GM12878 (cell line): ENCODE measurements at regions not wholly inside any gene's neighbourhood (a gene's known extent, or its start where the extent isn't known, plus 50 kb on each side); places are given as distances from the start of the nearest gene placed in this dataset.

Source experiments
- ATAC-seq: fragments of 200-7000 bp; cut with Tn5 transposase; 3 replicates; pipeline ENCODE4 v1.9.1; 2020; ENCODE audit warnings: mild to moderate bottlenecking, moderate library complexity
- BruUV-seq: library from RNA; stranded (reverse); fragments of 400-500 nt; replicated peaks from 2 replicates; lab custom pipeline; 2021; lab: Mats Ljungman, UMichigan
- CTCF ChIA-PET: fragments of 300-600 bp; sonication (Branson Sonifier 250); formaldehyde crosslinking; extraction: SDS; loops from one replicate; lab custom pipeline; 2021; ENCODE audit warnings: inconsistent platforms; lab: Yijun Ruan, JAX
- POLR2A ChIA-PET: fragments of 350-600 bp; formaldehyde crosslinking; extraction: SDS; loops from one replicate; lab custom pipeline; 2021; ENCODE audit warnings: inconsistent platforms; lab: Charles Lee
- RAD21 ChIA-PET: fragments of 300-600 bp; sonication (Branson Sonifier 250); formaldehyde crosslinking; loops from one replicate; lab custom pipeline; 2023; ENCODE audit warnings: antibody characterized with exemption; ENCODE audit not compliant: unreplicated experiment; lab: Charles Lee
- SMC1A ChIA-PET: fragments of 300-600 bp; sonication (Branson Sonifier 250); formaldehyde crosslinking; loops from one replicate; lab custom pipeline; 2023; ENCODE audit not compliant: unreplicated experiment, uncharacterized antibody; lab: Charles Lee
- DNase-seq: peaks from one replicate; pipeline ENCODE4 v3.0.0-alpha.2; 2011; ENCODE audit warnings: low read depth, low spot score
- FAIRE-seq: peaks from 3 replicates; lab custom pipeline; 2011; peaks lifted over from hg19 to GRCh38; lab: Jason Lieb, UNC
- H2AFZ ChIP-seq: 2 replicates; pipeline ENCODE4 v1.6.0; 2011; ENCODE audit warnings: low read depth, low read length, control low read depth; ENCODE audit not compliant: control insufficient read depth
- H3K27ac ChIP-seq: 2 replicates; pipeline ENCODE4 v1.5.1; 2011; ENCODE audit warnings: control low read depth; ENCODE audit not compliant: control insufficient read depth, insufficient read depth
- H3K27me3 ChIP-seq, 2 experiments: replicated peaks in 1 of 2; 2 replicates each; pipeline versions ENCODE4 v1.6.0 to v1.6.1; 2011; ENCODE audit warnings: low read length in 1 of 2; ENCODE audit not compliant: control insufficient read depth in 2 of 2, insufficient read depth in 2 of 2
- H3K36me3 ChIP-seq, 2 experiments: 2 replicates each; pipeline ENCODE4 v1.5.1; 2011; ENCODE audit warnings: low read length in 1 of 2; ENCODE audit not compliant: control insufficient read depth in 2 of 2, insufficient read depth in 2 of 2
- H3K4me1 ChIP-seq: 2 replicates; pipeline ENCODE4 v1.6.1; 2011; ENCODE audit warnings: mild to moderate bottlenecking, low read length, moderate library complexity, mixed read lengths; ENCODE audit not compliant: control insufficient read depth, insufficient read depth
- H3K4me2 ChIP-seq: 2 replicates; pipeline ENCODE4 v1.6.0; 2011; ENCODE audit warnings: control low read depth; ENCODE audit not compliant: control insufficient read depth, insufficient read depth
- H3K4me3 ChIP-seq: fragments of 200-600 bp; sonication (generic); 2 replicates; pipeline ENCODE4 v1.5.1; 2016
- H3K79me2 ChIP-seq: 2 replicates; pipeline ENCODE4 v1.6.0; 2011; ENCODE audit warnings: low read length; ENCODE audit not compliant: control insufficient read depth, insufficient read depth
- H3K9ac ChIP-seq: 2 replicates; pipeline ENCODE4 v1.8.0; 2011; ENCODE audit warnings: low read length, control low read depth, mixed read lengths; ENCODE audit not compliant: control insufficient read depth, insufficient read depth
- H3K9me3 ChIP-seq: replicated peaks from 3 replicates; pipeline ENCODE4 v1.5.1; 2011; ENCODE audit warnings: mild to moderate bottlenecking, low read length; ENCODE audit not compliant: control insufficient read depth, insufficient read depth
- H4K20me1 ChIP-seq: 2 replicates; pipeline ENCODE4 v1.6.0; 2011; ENCODE audit not compliant: control insufficient read depth, insufficient read depth
- CBX3 ChIP-seq: fragments of 200-600 bp; sonication (generic); IDR thresholded peaks from 2 replicates; pipeline ENCODE4 v1.6.1; 2016; ENCODE audit warnings: low read depth, borderline replicate concordance
- CEBPZ ChIP-seq: fragments of 150-350 bp; IDR thresholded peaks from 2 replicates; pipeline ENCODE4 v1.6.1; 2016; ENCODE audit warnings: low read depth, low read length
- E2F4 ChIP-seq: IDR thresholded peaks from 2 replicates; pipeline ENCODE4 v1.6.1; 2012; ENCODE audit warnings: low read depth, low read length, improper control_type of control experiment
- ELK1 ChIP-seq: IDR thresholded peaks from 2 replicates; pipeline ENCODE4 v1.6.1; 2012; ENCODE audit warnings: low read depth, low read length, improper control_type of control experiment
- GABPA ChIP-seq: IDR thresholded peaks from 2 replicates; pipeline ENCODE4 v1.6.1; 2014; ENCODE audit warnings: antibody characterized with exemption, low read depth, mild to moderate bottlenecking, inconsistent platforms
- MAX ChIP-seq: IDR thresholded peaks from 2 replicates; pipeline ENCODE4 v1.6.1; 2012; ENCODE audit warnings: low read depth, low read length, improper control_type of control experiment
- MXI1 ChIP-seq: fragments of 150-350 bp; IDR thresholded peaks from 2 replicates; pipeline ENCODE4 v1.6.1; 2011; ENCODE audit warnings: low read depth, mild to moderate bottlenecking, inconsistent platforms, low read length, improper control_type of control experiment
- MYC ChIP-seq: IDR thresholded peaks from 2 replicates; pipeline ENCODE4 v1.6.1; 2011; ENCODE audit warnings: mild to moderate bottlenecking, low read length, moderate library complexity, inconsistent platforms; ENCODE audit not compliant: insufficient read depth, insufficient replicate concordance, insufficient read length, severe bottlenecking
- NFYA ChIP-seq: IDR thresholded peaks from 2 replicates; pipeline ENCODE4 v1.6.1; 2011; ENCODE audit warnings: low read depth, mild to moderate bottlenecking, low read length, improper control_type of control experiment, borderline replicate concordance
- RB1 ChIP-seq: fragments of 450-650 bp; formaldehyde crosslinking; IDR thresholded peaks from 2 replicates; pipeline ENCODE4 v1.6.1; 2017; ENCODE audit warnings: mild to moderate bottlenecking, borderline replicate concordance
- RCOR1 ChIP-seq: conservative IDR thresholded peaks from 2 replicates; pipeline ENCODE4 v1.6.1; 2012; ENCODE audit warnings: low read depth, low read length, improper control_type of control experiment
- RUNX3 ChIP-seq: IDR thresholded peaks from 2 replicates; pipeline ENCODE4 v1.6.1; 2012; ENCODE audit warnings: low read length, inconsistent platforms
- ZNF207 ChIP-seq: fragments of 450-650 bp; IDR thresholded peaks from 2 replicates; pipeline ENCODE4 v1.6.1; 2014; ENCODE audit warnings: antibody characterized with exemption, mild to moderate bottlenecking, borderline replicate concordance
- ZNF622 ChIP-seq: fragments of 450-650 bp; IDR thresholded peaks from 2 replicates; pipeline ENCODE4 v1.6.1; 2017; ENCODE audit warnings: mild to moderate bottlenecking, inconsistent platforms
- WGBS: methylation state at CpG from one replicate; pipeline ENCODE4 v1.1.6; 2016; ENCODE audit warnings: low lambda C conversion rate; ENCODE audit not compliant: insufficient replicate concordance, insufficient coverage; ENCODE audit errors: missing lambda C conversion rate; 5-methylcytosine and 5-hydroxymethylcytosine counted together
- in situ Hi-C: fragments of 300-500 bp; cut with MboI; formaldehyde crosslinking; loops from 9 replicates; pipeline ENCODE4 v1.14.3; 2018; ENCODE audit warnings: mixed read lengths
- intact Hi-C: fragments of 100-400 bp; cut with micrococcal nuclease; formaldehyde crosslinking; loops from one replicate; pipeline ENCODE4 v1.14.2; 2022; ENCODE audit not compliant: unreplicated experiment
- TF ChIP-seq, protein P1 (sequence below): IDR thresholded peaks from 2 replicates; pipeline ENCODE4 v1.6.1; 2012; ENCODE audit warnings: low read length, inconsistent platforms

- no peak for TF ChIP-seq CEBPZ
These were observed 133.7 kb upstream of the CCNG1 start (continued) for GRCh38 chr5:163303718-163304117.

DNA sequence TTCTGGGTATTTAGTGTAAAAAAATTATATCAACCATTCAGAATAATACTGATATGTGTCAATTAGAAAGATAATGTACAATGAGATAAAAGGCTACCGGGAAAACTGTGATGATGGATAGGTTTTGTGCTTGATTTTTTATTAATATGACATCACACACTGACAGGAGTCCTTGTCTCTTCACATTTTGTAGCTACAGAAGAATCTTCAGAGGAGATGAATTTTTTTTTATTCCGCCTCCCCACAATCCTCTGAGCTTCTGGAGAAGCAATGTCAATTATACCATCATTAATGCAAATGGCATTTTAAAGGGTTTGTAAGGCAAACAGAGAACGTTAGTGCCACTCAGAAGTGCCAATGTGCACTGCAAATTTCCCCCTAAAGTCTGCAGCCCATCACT lies 131.7 kb upstream of the CCNG1 start:
- Histone ChIP-seq H3K36me3 (no peaks in the 10 kb centered on the region), H2AFZ (no peak overlapping the region), H3K4me2 (no peak overlapping the region), H3K4me3 (no peak overlapping the region), H3K4me1 (no peaks in the 10 kb centered on the region), H4K20me1 (no peaks in the 10 kb centered on the region), H3K9me3 (no peaks in the 10 kb centered on the region), H3K27ac (no peak overlapping the region), H3K27me3 (no peaks in the 10 kb centered on the region), H3K9ac (no peak overlapping the region), H3K79me2 (no peaks in the 10 kb centered on the region)
- POLR2A ChIA-PET = no interaction called here
- CTCF ChIA-PET = interaction anchor here (0.6 to 2.8 kb wide), 13 partner anchors 11 to 1108 kb away, joined by 3 to 26 read pairs (median 3); no protein-coding TSS in a partner anchor
- in situ Hi-C loops = no loop called here
- SMC1A ChIA-PET = interaction anchor here (0.8 to 2.9 kb wide), 5 partner anchors 10 to 103 kb away, joined by 3 to 13 read pairs (median 3); no protein-coding TSS in a partner anchor
- 2% methylated on average over 3 of the region's 3 CpGs for WGBS
- DNase-seq = no peak
- intact Hi-C loops = loop anchor here (1.0 kb wide), 1 partner anchor 103 kb away; no protein-coding TSS in a partner anchor
- no peak for FAIRE-seq
- ATAC-seq = no peak
- BruUV-seq = no TSS peak
- RAD21 ChIA-PET = interaction anchor here (1.7 kb wide), 1 partner anchor 103 kb away, joined by 8 read pairs; no protein-coding TSS in a partner anchor
- no peak for TF ChIP-seq ELK1
- TF ChIP-seq MAX = no peak
- TF ChIP-seq, protein P1, sequence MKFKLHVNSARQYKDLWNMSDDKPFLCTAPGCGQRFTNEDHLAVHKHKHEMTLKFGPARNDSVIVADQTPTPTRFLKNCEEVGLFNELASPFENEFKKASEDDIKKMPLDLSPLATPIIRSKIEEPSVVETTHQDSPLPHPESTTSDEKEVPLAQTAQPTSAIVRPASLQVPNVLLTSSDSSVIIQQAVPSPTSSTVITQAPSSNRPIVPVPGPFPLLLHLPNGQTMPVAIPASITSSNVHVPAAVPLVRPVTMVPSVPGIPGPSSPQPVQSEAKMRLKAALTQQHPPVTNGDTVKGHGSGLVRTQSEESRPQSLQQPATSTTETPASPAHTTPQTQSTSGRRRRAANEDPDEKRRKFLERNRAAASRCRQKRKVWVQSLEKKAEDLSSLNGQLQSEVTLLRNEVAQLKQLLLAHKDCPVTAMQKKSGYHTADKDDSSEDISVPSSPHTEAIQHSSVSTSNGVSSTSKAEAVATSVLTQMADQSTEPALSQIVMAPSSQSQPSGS = no peak
- TF ChIP-seq RB1 = no peak
- TF ChIP-seq CBX3 = no peak
- no peak for TF ChIP-seq ZNF622
- no peak for TF ChIP-seq ZNF207
- no peak for TF ChIP-seq RCOR1
- no peak for TF ChIP-seq NFYA
- TF ChIP-seq RUNX3 = no peak
- no peak for TF ChIP-seq MXI1
- no peak for TF ChIP-seq E2F4
- no peak for TF ChIP-seq MYC
- TF ChIP-seq GABPA = no peak
